MG63 (cell line): ENCODE measurements at regions not wholly inside any gene's neighbourhood (a gene's known extent, or its start where the extent isn't known, plus 50 kb on each side); places are given as distances from the start of the nearest gene placed in this dataset.
"Not testable (repeated sequence)": the region's sequence is repeated elsewhere in the genome, so short reads cannot be mapped to it uniquely, and the experiment has no call there.

Experiments
- DNase-seq: peaks from one replicate; pipeline ENCODE4 v3.0.0-alpha.2; 2020
- H3K27me3 ChIP-seq: fragments of 250-450 bp; sonication (Bioruptor Pico); 2 replicates; pipeline ENCODE4 v1.5.1; 2020; ENCODE audit warnings: mild to moderate bottlenecking, moderate library complexity
- H3K36me3 ChIP-seq: fragments of 250-450 bp; sonication (Bioruptor Pico); 2 replicates; pipeline ENCODE4 v1.5.1; 2020; ENCODE audit warnings: mild to moderate bottlenecking, moderate library complexity
- H3K4me3 ChIP-seq: fragments of 250-450 bp; sonication (Bioruptor Pico); 2 replicates; pipeline ENCODE4 v1.5.1; 2020; ENCODE audit warnings: mild to moderate bottlenecking, moderate library complexity
- H3K9me3 ChIP-seq: fragments of 250-450 bp; sonication (Bioruptor Pico); 2 replicates; pipeline ENCODE4 v1.5.1; 2020; ENCODE audit warnings: mild to moderate bottlenecking, moderate library complexity

- Histone ChIP-seq H3K4me3 (no peak overlapping the region), H3K27me3 (no peaks in the 10 kb centered on the region), H3K36me3 (no peaks in the 10 kb centered on the region), H3K9me3 (no peaks in the 10 kb centered on the region; the same call in 1 of the 2 replicates)
- DNase-seq: no peak
These were observed 728.0 kb downstream of the FSCB start for GRCh38 chr14:43778937-43779639.

- no peaks in the 10 kb centered on the region; the same call in 1 of the 2 replicates for H3K9me3 ChIP-seq
- no peaks in the 10 kb centered on the region for H3K36me3 ChIP-seq
- DNase-seq: no peak
- no peaks in the 10 kb centered on the region for H3K27me3 ChIP-seq
- no peak overlapping the region for H3K4me3 ChIP-seq
These were observed 728.5 kb downstream of the FSCB start for GRCh38 chr14:43778570-43778936.

GRCh38 chr14:43765474-43765873 lies 741.6 kb downstream of the FSCB start:
- H3K4me3 ChIP-seq: no peak overlapping the region
- DNase-seq: no peak
- H3K9me3 ChIP-seq: no peaks in the 10 kb centered on the region
- H3K27me3 ChIP-seq: no peaks in the 10 kb centered on the region
- no peaks in the 10 kb centered on the region for H3K36me3 ChIP-seq

GRCh38 chr14:43764433-43764832 lies 742.6 kb downstream of the FSCB start:
- H3K4me3 ChIP-seq: no peak overlapping the region
- no peaks in the 10 kb centered on the region for H3K9me3 ChIP-seq
- no peak for DNase-seq
- H3K36me3 ChIP-seq: no peaks in the 10 kb centered on the region
- H3K27me3 ChIP-seq: no peaks in the 10 kb centered on the region

- H3K4me3 ChIP-seq: no peak overlapping the region
- no peaks in the 10 kb centered on the region for H3K27me3 ChIP-seq
- H3K36me3 ChIP-seq: no peaks in the 10 kb centered on the region
- no peak for DNase-seq
- H3K9me3 ChIP-seq: no peaks in the 10 kb centered on the region
These were observed 751.4 kb downstream of the FSCB start for GRCh38 chr14:43755707-43756106.

- DNase-seq: no peak
- H3K27me3 ChIP-seq: no peaks in the 10 kb centered on the region
- no peaks in the 10 kb centered on the region for H3K36me3 ChIP-seq
These were observed 752.2 kb downstream of the FSCB start for GRCh38 chr14:43754838-43755237.

GRCh38 chr14:43745746-43746145 lies 761.3 kb downstream of the FSCB start:
- Histone ChIP-seq H3K4me3 (no peak overlapping the region), H3K36me3 (no peaks in the 10 kb centered on the region), H3K9me3 (no peaks in the 10 kb centered on the region), H3K27me3 (no peaks in the 10 kb centered on the region)
- DNase-seq: no peak

More at GRCh38 chr14:43754838-43755237, 752.2 kb downstream of the FSCB start:
- Histone ChIP-seq H3K4me3 (no peak overlapping the region), H3K9me3 (no peaks in the 10 kb centered on the region)

- no peaks in the 10 kb centered on the region for H3K36me3 ChIP-seq
- no peak overlapping the region for H3K4me3 ChIP-seq
- no peak for DNase-seq
These were observed 771.2 kb downstream of the FSCB start for GRCh38 chr14:43735932-43736331.

GRCh38 chr14:43729143-43729542 lies 777.9 kb downstream of the FSCB start:
- no peak for DNase-seq
- H3K36me3 ChIP-seq: no peaks in the 10 kb centered on the region
- no peak overlapping the region for H3K4me3 ChIP-seq
- H3K9me3 ChIP-seq: no peaks in the 10 kb centered on the region
- H3K27me3 ChIP-seq: no peaks in the 10 kb centered on the region

More at GRCh38 chr14:43735932-43736331, 771.2 kb downstream of the FSCB start:
- H3K27me3 ChIP-seq: no peaks in the 10 kb centered on the region
- no peaks in the 10 kb centered on the region for H3K9me3 ChIP-seq

GRCh38 chr14:43706900-43707299 lies 800.2 kb downstream of the FSCB start:
- H3K4me3 ChIP-seq: no peak overlapping the region
- no peaks in the 10 kb centered on the region for H3K9me3 ChIP-seq
- H3K36me3 ChIP-seq: no peaks in the 10 kb centered on the region
- H3K27me3 ChIP-seq: no peaks in the 10 kb centered on the region
- no peak for DNase-seq

GRCh38 chr14:43698561-43699284 lies 808.4 kb downstream of the FSCB start:
- H3K4me3 ChIP-seq, H3K27me3 ChIP-seq, H3K9me3 ChIP-seq, H3K36me3 ChIP-seq, DNase-seq: not testable (repeated sequence)

- no peaks in the 10 kb centered on the region for H3K36me3 ChIP-seq
- no peaks in the 10 kb centered on the region for H3K9me3 ChIP-seq
- H3K4me3 ChIP-seq: no peak overlapping the region
- no peak for DNase-seq
- H3K27me3 ChIP-seq: no peaks in the 10 kb centered on the region
These were observed 810.1 kb downstream of the FSCB start for GRCh38 chr14:43697003-43697402.

GRCh38 chr14:43692706-43693105 lies 814.4 kb downstream of the FSCB start:
- no peaks in the 10 kb centered on the region for H3K36me3 ChIP-seq
- H3K27me3 ChIP-seq: no peaks in the 10 kb centered on the region
- no peaks in the 10 kb centered on the region for H3K9me3 ChIP-seq
- DNase-seq: no peak
- no peak overlapping the region for H3K4me3 ChIP-seq

GRCh38 chr14:43687921-43688320 lies 819.2 kb downstream of the FSCB start:
- H3K36me3 ChIP-seq: no peaks in the 10 kb centered on the region
- no peak overlapping the region for H3K4me3 ChIP-seq
- H3K9me3 ChIP-seq: no peaks in the 10 kb centered on the region
- no peak for DNase-seq
- no peaks in the 10 kb centered on the region for H3K27me3 ChIP-seq

- H3K36me3 ChIP-seq: no peaks in the 10 kb centered on the region
- H3K9me3 ChIP-seq: no peaks in the 10 kb centered on the region
- DNase-seq: no peak
- no peaks in the 10 kb centered on the region for H3K27me3 ChIP-seq
- no peak overlapping the region for H3K4me3 ChIP-seq
These were observed 829.5 kb downstream of the FSCB start for GRCh38 chr14:43677581-43677980.

- H3K9me3 ChIP-seq: no peaks in the 10 kb centered on the region
- no peak overlapping the region for H3K4me3 ChIP-seq
- no peak for DNase-seq
- no peaks in the 10 kb centered on the region for H3K27me3 ChIP-seq
- H3K36me3 ChIP-seq: no peaks in the 10 kb centered on the region
These were observed 832.8 kb downstream of the FSCB start for GRCh38 chr14:43674273-43674672.

GRCh38 chr14:43671716-43672485 lies 835.2 kb downstream of the FSCB start:
- no peak for DNase-seq
- H3K4me3 ChIP-seq: no peak overlapping the region
- H3K27me3 ChIP-seq: no peaks in the 10 kb centered on the region
- no peaks in the 10 kb centered on the region for H3K9me3 ChIP-seq
- H3K36me3 ChIP-seq: no peaks in the 10 kb centered on the region
